Tibial nerve (tissue), 4 donors: ENCODE measurements at regions not wholly inside any gene's neighbourhood (a gene's known extent, or its start where the extent isn't known, plus 50 kb on each side); places are given as distances from the start of the nearest gene placed in this dataset.

Experiments used
- DNase-seq, 2 donors: peaks; one replicate each; pipeline ENCODE4 v3.0.0-alpha.2; 2019; ENCODE audit warnings: low spot score in 2 of 2
- H3K27ac ChIP-seq, 4 donors: fragments of 200-600 bp; sonication (generic) in 3 of 4; one replicate each; pipeline ENCODE4 v1.5.1; 2017 to 2019; ENCODE audit warnings: mild to moderate bottlenecking in 1 of 4
- H3K27me3 ChIP-seq, 2 donors: fragments of 200-600 bp; sonication (generic) in 1 of 2; one replicate each; pipeline versions ENCODE4 v1.5.1 to v1.6.0; 2017 to 2019
- H3K36me3 ChIP-seq, 3 donors: fragments of 200-600 bp; sonication (generic); one replicate each; pipeline ENCODE4 v1.5.1; 2018 to 2019
- H3K4me1 ChIP-seq, 4 donors: fragments of 200-600 bp; sonication (generic) in 3 of 4; one replicate each; pipeline ENCODE4 v1.5.1; 2017 to 2019
- H3K4me3 ChIP-seq, 4 donors: fragments of 200-600 bp; sonication (generic) in 3 of 4; one replicate each; pipeline ENCODE4 v1.5.1; 2017 to 2019; ENCODE audit warnings: mild to moderate bottlenecking in 1 of 4, moderate library complexity in 1 of 4
- H3K9me3 ChIP-seq, 4 donors: fragments of 200-600 bp; sonication (generic) in 3 of 4; one replicate each; pipeline ENCODE4 v1.5.1; 2017 to 2019
- EP300 ChIP-seq, 2 donors: sonication (generic); formaldehyde crosslinking; IDR thresholded peaks; one replicate each; pipeline ENCODE4 v1.6.1; 2017; ENCODE audit warnings: antibody characterized with exemption in 2 of 2, mild to moderate bottlenecking in 1 of 2
- POLR2A ChIP-seq, 2 donors: fragments of 450-650 bp; IDR thresholded peaks; one replicate each; pipeline ENCODE4 v1.6.1; 2017; ENCODE audit warnings: antibody characterized with exemption in 2 of 2, mild to moderate bottlenecking in 2 of 2, moderate library complexity in 2 of 2
- WGBS, 2 donors: methylation state at CpG; one replicate each; pipeline ENCODE4 v1.1.5; 2018; 5-methylcytosine and 5-hydroxymethylcytosine counted together
- TF ChIP-seq, protein P1 (sequence below), 5 experiments: fragments of 200-600 bp in 3 of 5; fragments of 450-650 bp in 2 of 5; sonication (generic) in 3 of 5; IDR thresholded peaks; one replicate each; pipeline ENCODE4 v1.5.1; 2016 to 2019; ENCODE audit warnings: antibody characterized with exemption in 5 of 5, mild to moderate bottlenecking in 3 of 5, moderate library complexity in 2 of 5

DNA sequence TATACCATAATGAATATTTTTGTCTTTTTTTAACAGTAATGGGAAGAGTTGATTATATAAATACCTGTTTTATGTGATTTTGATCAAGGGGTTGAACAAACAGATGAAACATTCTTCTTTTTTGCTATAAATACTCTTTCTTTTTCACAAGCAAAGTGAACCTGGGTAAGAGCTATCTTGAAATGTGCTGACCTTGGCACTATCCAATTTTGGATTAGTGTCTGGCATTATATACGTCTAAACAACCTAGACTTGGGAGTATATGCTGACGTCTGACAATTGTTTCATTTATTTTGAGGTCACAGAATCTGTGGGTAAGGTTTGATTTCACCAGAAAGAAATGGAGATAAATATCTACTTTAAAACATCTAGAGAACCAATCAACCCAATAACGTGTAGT is 716.0 kb upstream of the STXBP6 start:
- H3K4me3 ChIP-seq = no peak overlapping the region
- H3K27me3 ChIP-seq = no peaks in the 10 kb centered on the region
- no peaks in the 10 kb centered on the region for H3K4me1 ChIP-seq
- no peak for DNase-seq
- no peak for TF ChIP-seq POLR2A (IDR thresholded peaks at IDR 0.05)
- no peak for TF ChIP-seq EP300 (IDR thresholded peaks at IDR 0.05)
- TF ChIP-seq, protein P1, sequence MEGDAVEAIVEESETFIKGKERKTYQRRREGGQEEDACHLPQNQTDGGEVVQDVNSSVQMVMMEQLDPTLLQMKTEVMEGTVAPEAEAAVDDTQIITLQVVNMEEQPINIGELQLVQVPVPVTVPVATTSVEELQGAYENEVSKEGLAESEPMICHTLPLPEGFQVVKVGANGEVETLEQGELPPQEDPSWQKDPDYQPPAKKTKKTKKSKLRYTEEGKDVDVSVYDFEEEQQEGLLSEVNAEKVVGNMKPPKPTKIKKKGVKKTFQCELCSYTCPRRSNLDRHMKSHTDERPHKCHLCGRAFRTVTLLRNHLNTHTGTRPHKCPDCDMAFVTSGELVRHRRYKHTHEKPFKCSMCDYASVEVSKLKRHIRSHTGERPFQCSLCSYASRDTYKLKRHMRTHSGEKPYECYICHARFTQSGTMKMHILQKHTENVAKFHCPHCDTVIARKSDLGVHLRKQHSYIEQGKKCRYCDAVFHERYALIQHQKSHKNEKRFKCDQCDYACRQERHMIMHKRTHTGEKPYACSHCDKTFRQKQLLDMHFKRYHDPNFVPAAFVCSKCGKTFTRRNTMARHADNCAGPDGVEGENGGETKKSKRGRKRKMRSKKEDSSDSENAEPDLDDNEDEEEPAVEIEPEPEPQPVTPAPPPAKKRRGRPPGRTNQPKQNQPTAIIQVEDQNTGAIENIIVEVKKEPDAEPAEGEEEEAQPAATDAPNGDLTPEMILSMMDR (IDR thresholded peaks at IDR 0.05) = no peak
- no peaks in the 10 kb centered on the region for H3K36me3 ChIP-seq
- no peaks in the 10 kb centered on the region for H3K9me3 ChIP-seq
- WGBS, 2 donors = 84 to 86% methylated on average over 3 of the region's 3 CpGs
- H3K27ac ChIP-seq = no peak overlapping the region

DNA sequence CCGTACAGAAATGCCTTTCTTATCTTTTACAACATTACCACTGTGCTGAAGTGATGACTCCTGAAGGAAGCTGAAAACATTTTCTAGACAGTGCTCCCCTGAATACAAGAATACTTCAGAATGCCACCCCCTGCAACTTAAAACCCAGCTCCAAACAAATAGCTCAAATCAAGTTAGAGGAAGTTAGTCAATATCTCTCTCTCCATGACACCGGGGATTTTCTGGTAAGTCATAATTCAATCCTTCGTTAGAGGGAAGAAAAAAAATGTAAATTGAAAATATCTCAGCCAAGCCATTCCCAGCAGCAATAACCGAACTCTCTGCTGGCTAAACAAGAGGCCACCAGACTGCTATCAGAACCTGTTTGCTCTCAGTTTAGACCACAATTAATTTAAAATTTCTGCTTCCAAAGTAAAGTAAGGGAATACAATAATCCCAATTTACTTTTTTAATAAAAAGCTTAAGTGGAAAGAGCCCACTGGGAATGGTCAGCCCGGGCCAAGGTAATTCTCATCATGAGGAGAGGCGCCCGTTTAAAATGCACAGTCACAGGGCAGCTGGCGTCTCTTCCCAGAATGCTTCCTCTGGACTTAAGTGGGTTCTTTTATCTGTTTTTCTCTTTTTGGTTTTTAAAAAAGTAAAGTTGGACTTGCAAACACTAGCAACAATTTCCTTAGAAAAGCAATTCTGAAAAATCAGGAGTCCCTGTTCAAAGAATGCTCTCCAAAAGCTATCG is 710.1 kb upstream of the STXBP6 start:
- no peak for DNase-seq
- TF ChIP-seq POLR2A (IDR thresholded peaks at IDR 0.05) = no peak
- no peak for TF ChIP-seq EP300 (IDR thresholded peaks at IDR 0.05)
- TF ChIP-seq, protein P1 (IDR thresholded peaks at IDR 0.05) = no peak
- H3K27me3 ChIP-seq = no peaks in the 10 kb centered on the region
- no peak overlapping the region for H3K27ac ChIP-seq
- no peaks in the 10 kb centered on the region for H3K9me3 ChIP-seq
- H3K4me1 ChIP-seq = peaks cover 0 to 10% (median 0%) of the 10 kb centered on the region in 4 donors
- H3K4me3 ChIP-seq = no peak overlapping the region
- WGBS, 2 donors = 44 to 51% methylated on average over 9 of the region's 9 CpGs
- no peaks in the 10 kb centered on the region for H3K36me3 ChIP-seq

DNA sequence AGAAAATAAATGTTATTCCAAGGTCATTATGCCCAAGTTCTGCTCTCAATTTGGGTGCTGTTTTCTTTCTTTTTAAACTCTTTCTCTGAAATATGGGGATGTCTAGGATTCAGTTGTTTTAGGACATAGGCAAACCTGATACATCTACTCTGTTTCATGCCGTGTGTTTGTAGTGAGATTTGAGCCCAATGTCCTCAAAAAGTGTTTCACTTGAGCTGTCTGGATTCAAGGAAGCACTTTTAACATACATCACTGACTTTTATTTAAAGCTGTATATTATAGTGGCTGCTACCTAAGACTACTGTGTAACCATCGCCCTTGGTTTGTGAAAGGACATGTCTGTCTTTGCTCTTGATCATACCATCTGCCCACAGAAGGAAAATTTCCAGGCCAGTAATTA is 709.3 kb upstream of the STXBP6 start:
- no peak for TF ChIP-seq EP300 (IDR thresholded peaks at IDR 0.05)
- TF ChIP-seq, protein P1 (IDR thresholded peaks at IDR 0.05) = no peak
- TF ChIP-seq POLR2A (IDR thresholded peaks at IDR 0.05) = no peak
- Histone ChIP-seq H3K9me3 (no peaks in the 10 kb centered on the region), H3K27ac (no peak overlapping the region), H3K36me3 (no peaks in the 10 kb centered on the region), H3K27me3 (no peaks in the 10 kb centered on the region), H3K4me3 (no peak overlapping the region), H3K4me1 (peaks cover 0 to 10% (median 0%) of the 10 kb centered on the region in 4 donors)
- WGBS, 2 donors = 64 to 74% methylated on average over 2 of the region's 2 CpGs
- no peak for DNase-seq

DNA sequence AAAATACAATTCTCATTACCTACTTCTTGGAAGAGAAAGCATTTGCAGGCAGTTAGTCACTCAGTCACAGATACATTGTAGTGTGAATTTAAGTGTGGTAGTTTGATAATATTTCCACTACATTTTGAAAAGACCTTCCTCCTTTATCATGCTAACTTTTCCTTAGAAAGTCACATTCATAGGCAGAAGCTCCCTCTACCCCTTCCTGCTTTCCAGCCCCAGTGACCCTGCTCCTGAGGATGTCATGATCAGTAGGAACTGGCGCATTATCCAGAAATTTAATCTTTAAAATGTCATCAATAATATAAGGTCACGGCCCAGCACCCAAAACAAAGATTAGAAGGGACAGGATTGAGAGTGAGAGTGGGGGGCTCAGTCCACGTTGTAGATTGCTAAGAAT is 707.4 kb upstream of the STXBP6 start:
- TF ChIP-seq EP300 (IDR thresholded peaks at IDR 0.05) (no peak), POLR2A (IDR thresholded peaks at IDR 0.05) (no peak)
- TF ChIP-seq, protein P1 (IDR thresholded peaks at IDR 0.05) = no peak
- WGBS, 2 donors = 79 to 83% methylated on average over 3 of the region's 3 CpGs
- no peaks in the 10 kb centered on the region for H3K9me3 ChIP-seq
- H3K4me3 ChIP-seq = no peak overlapping the region
- no peak overlapping the region for H3K27ac ChIP-seq
- H3K27me3 ChIP-seq = no peaks in the 10 kb centered on the region
- no peaks in the 10 kb centered on the region for H3K36me3 ChIP-seq
- DNase-seq = no peak
- H3K4me1 ChIP-seq = peaks cover 0 to 10% (median 0%) of the 10 kb centered on the region in 4 donors

DNA sequence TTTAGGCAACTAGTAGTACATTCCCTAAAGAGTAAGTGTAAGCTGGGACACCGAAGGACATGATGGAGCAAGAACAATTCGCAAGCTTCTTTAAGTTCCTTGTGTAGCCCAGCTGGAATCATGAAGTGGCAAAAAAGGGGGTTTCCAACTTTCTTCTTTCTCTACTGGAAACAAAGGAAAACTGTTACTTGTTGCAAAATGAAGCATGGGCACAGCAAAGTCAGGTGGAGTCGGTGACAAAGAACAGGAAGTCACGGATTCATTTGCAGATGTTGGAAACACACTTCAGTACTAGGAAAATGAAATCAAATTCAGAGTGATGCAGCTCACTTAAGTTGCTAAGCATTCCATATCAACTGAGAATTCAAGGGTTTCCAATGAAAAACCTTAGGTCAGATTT is 706.9 kb upstream of the STXBP6 start:
- H3K4me1 ChIP-seq = peaks cover 0 to 10% (median 0%) of the 10 kb centered on the region in 4 donors
- no peaks in the 10 kb centered on the region for H3K27me3 ChIP-seq
- H3K27ac ChIP-seq = no peak overlapping the region
- DNase-seq = no peak
- no peaks in the 10 kb centered on the region for H3K36me3 ChIP-seq
- 63 to 67% methylated on average over 4 of the region's 4 CpGs for WGBS, 2 donors
- no peak overlapping the region for H3K4me3 ChIP-seq
- no peaks in the 10 kb centered on the region for H3K9me3 ChIP-seq
- TF ChIP-seq, protein P1 (IDR thresholded peaks at IDR 0.05) = no peak
- TF ChIP-seq POLR2A (IDR thresholded peaks at IDR 0.05) (no peak), EP300 (IDR thresholded peaks at IDR 0.05) (no peak)
